KOPT-K1 (cell line): ENCODE measurements at regions not wholly inside any gene's neighbourhood (a gene's known extent, or its start where the extent isn't known, plus 50 kb on each side); places are given as distances from the start of the nearest gene placed in this dataset.

Experiments
- H3K27ac ChIP-seq: fragments of 200-600 bp; sonication (generic); 2 replicates; pipeline ENCODE4 v1.5.1; 2016; ENCODE audit warnings: antibody characterized with exemption, mild to moderate bottlenecking, low read depth, low read length; ENCODE audit not compliant: poor library complexity, severe bottlenecking
- H3K36me3 ChIP-seq: fragments of 200-600 bp; sonication (generic); 2 replicates; pipeline ENCODE4 v1.5.1; 2017; ENCODE audit warnings: antibody characterized with exemption, mild to moderate bottlenecking, low read length, moderate library complexity; ENCODE audit not compliant: insufficient read depth
- H3K9me3 ChIP-seq: fragments of 200-600 bp; sonication (generic); 2 replicates; pipeline ENCODE4 v1.5.1; 2017; ENCODE audit warnings: antibody characterized with exemption, low read length, mild to moderate bottlenecking; ENCODE audit not compliant: insufficient read depth, poor library complexity, severe bottlenecking

GRCh38 chr1:58264462-58264861 lies 282.1 kb downstream of the OMA1 start:
- Histone ChIP-seq H3K36me3 (no peaks in the 10 kb centered on the region), H3K9me3 (no peaks in the 10 kb centered on the region), H3K27ac (no peak overlapping the region)

DNA sequence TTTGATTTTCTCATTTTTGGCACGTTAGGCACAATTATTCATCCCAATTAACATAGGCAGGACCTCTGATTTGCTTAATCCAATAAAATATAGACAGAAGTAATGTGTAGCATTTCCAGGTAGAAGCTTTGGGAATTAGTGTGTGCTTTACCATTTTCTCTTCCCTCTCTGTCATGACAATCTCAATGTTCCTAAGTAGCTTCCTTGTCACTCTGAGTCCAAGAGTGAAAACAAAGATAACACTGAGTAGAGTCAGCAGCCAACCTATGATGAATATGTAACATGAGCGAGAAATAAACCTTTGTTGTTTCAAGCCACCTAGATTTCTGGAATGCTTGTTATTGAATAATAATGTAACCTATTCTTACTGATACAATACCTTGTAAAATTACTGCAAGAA lies 283.8 kb downstream of the OMA1 start:
- Histone ChIP-seq H3K36me3 (no peaks in the 10 kb centered on the region), H3K9me3 (no peaks in the 10 kb centered on the region), H3K27ac (no peak overlapping the region)

GRCh38 chr1:58258082-58258481 lies 288.4 kb downstream of the OMA1 start:
- Histone ChIP-seq H3K36me3 (no peaks in the 10 kb centered on the region), H3K27ac (no peak overlapping the region), H3K9me3 (no peaks in the 10 kb centered on the region)

GRCh38 chr1:58257003-58257402 lies 289.5 kb downstream of the OMA1 start:
- Histone ChIP-seq H3K9me3 (no peaks in the 10 kb centered on the region), H3K27ac (no peak overlapping the region), H3K36me3 (no peaks in the 10 kb centered on the region)

DNA sequence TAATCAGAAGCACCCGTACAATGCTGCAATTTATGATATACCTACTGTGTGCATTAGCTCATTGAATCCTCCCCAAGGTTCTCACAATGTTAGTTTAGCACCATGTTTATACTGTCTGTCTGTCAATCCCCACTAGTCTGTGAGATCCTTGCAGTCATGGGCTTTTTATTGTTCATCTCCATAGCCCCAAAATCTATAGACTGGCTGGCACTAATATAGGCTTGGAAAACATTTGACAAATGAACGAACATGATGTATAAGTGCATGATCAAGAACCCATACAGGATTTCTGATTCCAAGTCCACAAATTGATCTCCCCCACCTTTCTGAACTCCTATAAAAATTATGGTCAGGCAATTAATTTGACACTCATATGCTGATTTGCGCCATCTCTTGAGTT lies 290.0 kb downstream of the OMA1 start:
- Histone ChIP-seq H3K27ac (no peak overlapping the region), H3K36me3 (no peaks in the 10 kb centered on the region), H3K9me3 (no peaks in the 10 kb centered on the region)

- Histone ChIP-seq H3K9me3 (no peaks in the 10 kb centered on the region), H3K36me3 (no peaks in the 10 kb centered on the region), H3K27ac (no peak overlapping the region)
Measured at GRCh38 chr1:58256041-58256440, 290.5 kb downstream of the OMA1 start.

DNA sequence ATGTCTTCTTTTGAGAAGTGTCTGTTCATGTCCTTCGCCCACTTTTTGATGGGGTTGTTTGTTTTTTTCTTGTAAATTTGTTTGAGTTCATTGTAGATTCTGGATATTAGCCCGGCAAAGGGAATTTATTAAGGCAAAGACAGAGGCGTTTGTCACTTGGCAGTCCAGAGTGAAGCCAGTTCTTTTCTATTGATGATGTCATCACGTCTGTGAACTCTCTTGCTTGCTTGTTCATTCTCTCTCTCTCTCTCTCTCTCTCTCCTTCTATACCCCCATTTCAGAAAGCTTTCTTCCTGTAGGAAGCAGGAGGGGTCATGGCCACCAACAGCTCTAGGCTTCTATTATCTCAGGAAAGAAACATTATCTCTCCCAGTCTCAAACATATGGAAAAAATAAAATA lies 291.3 kb downstream of the OMA1 start:
- Histone ChIP-seq H3K27ac (no peak overlapping the region), H3K36me3 (no peaks in the 10 kb centered on the region), H3K9me3 (no peaks in the 10 kb centered on the region)

GRCh38 chr1:58251430-58252073 lies 295.0 kb downstream of the OMA1 start:
- no peaks in the 10 kb centered on the region for H3K36me3 ChIP-seq
- no peak overlapping the region for H3K27ac ChIP-seq
- H3K9me3 ChIP-seq, result peaks cover 10% of the 10 kb centered on the region

- H3K27ac ChIP-seq, result no peak overlapping the region
- peaks cover 10% of the 10 kb centered on the region for H3K9me3 ChIP-seq
- no peaks in the 10 kb centered on the region for H3K36me3 ChIP-seq
Measured at GRCh38 chr1:58250587-58250948, 296.0 kb downstream of the OMA1 start.

DNA sequence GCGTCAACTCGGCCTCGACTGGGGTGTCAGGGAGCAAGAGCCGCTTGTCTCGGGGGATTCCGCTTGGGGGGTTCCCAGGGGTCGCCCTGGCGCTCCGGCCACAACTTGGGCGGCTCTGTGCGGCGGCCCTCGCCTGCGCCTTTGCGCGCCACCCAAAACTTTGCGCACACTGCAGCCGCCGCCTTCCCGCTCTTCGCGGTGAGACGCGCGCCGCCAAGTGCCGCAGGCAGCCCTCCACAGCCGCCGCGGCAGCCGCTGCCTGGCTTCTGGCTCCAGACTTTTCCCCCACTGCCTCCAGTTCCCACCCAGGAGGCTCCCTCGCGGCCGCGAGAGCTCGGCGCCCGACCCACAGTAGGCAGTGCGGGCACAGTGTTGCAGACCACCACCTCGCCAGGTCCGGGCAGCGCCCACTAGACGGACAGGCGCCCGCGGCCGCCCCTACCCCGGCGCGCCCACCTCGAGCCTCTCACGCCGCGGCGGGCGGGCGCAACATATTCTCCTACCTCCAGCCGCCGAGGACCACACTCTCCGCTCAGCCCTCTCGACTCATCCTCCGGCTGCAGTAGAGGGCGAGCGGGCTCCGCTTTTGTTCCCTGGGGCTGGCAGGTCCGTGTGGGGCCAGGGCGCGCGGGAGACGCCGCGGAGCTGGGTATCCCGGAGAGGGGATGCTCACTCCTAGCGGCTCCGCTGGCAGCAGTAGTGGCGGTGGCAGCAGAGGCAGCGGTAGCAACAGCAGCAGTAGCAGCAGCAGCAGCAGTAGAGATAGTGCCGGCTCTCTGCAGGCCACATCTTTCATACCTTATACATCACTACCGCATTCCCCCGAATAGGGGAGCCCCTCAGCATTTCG lies 296.6 kb downstream of the OMA1 start:
- H3K36me3 ChIP-seq, result no peaks in the 10 kb centered on the region
- H3K27ac ChIP-seq, result no peak overlapping the region
- peaks cover 10% of the 10 kb centered on the region for H3K9me3 ChIP-seq

DNA sequence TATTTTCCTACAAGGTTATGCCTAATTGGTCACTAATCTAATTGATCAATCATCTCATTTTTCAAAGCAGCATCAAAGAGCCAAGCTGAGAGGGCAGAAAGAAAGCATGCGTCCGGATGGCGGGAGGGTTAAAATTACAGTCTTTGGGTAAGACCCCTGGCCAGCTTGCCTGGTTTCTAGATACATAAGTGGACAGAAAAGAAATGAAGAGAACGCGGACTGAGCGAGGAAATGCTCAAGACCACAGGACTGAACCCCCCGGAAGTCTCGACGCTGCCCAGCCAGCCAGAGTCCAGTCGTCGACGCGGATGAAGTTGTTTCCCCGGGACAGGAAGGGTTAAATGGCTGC lies 297.2 kb downstream of the OMA1 start:
- H3K27ac ChIP-seq, result no peak overlapping the region
- H3K36me3 ChIP-seq, result no peaks in the 10 kb centered on the region
- H3K9me3 ChIP-seq, result peaks cover 10% of the 10 kb centered on the region

GRCh38 chr1:58248791-58249190 lies 297.7 kb downstream of the OMA1 start:
- no peaks in the 10 kb centered on the region for H3K36me3 ChIP-seq
- H3K9me3 ChIP-seq, result peaks cover 10% of the 10 kb centered on the region
- no peak overlapping the region for H3K27ac ChIP-seq

GRCh38 chr1:58248072-58248471 lies 298.5 kb downstream of the OMA1 start:
- H3K9me3 ChIP-seq, result peaks cover 10% of the 10 kb centered on the region
- H3K36me3 ChIP-seq, result no peaks in the 10 kb centered on the region
- H3K27ac ChIP-seq, result no peak overlapping the region

DNA sequence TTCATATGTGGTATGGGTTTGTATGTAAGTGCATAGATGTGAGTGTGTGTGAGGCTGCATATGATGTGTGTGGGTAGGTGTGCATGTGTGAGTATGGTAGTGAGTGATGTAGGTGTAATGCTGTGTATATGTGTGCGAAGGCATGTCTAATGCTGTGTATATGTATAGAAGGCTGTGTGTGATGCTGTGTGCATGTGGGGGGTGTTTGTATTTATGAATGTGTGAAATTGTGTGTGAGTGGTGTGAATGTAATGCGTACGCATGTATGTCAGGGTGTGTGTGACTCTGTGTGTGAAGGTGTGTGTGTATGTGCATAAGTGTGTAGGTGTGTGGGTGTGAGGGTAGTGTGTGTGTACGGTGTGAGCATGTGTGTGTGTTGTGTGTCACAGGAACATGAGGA lies 300.0 kb downstream of the OMA1 start:
- Histone ChIP-seq H3K9me3 (peaks cover 10% of the 10 kb centered on the region), H3K36me3 (no peaks in the 10 kb centered on the region), H3K27ac (no peak overlapping the region)

GRCh38 chr1:58244872-58245271 lies 301.7 kb downstream of the OMA1 start:
- Histone ChIP-seq H3K9me3 (peaks cover 7% of the 10 kb centered on the region), H3K27ac (no peak overlapping the region), H3K36me3 (no peaks in the 10 kb centered on the region)

DNA sequence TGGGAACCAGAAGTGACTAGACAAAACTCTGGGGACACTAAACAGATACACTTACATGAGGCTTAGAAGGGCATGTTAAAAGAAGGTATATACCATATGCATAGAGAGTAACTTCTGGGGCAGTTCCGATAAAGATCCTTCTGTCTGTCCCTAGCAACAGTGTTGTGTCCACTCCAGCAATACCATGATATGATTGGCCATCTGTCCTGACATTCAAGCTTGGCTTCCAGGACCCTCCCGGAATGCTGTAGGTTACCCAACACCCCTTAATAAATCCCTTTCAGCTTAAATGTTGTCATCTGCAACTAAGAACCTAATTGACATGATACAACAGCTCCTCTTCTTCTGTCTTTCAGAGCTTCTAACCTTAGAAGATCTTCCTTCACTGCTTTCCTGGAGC lies 307.7 kb downstream of the OMA1 start:
- no peaks in the 10 kb centered on the region for H3K9me3 ChIP-seq
- H3K36me3 ChIP-seq, result no peaks in the 10 kb centered on the region
- no peak overlapping the region for H3K27ac ChIP-seq
